ENCODE measurements at regions not wholly inside any gene's neighbourhood (a gene's known extent, or its start where the extent isn't known, plus 50 kb on each side); places are given as distances from the start of the nearest gene placed in this dataset.

GRCh38 chr14:87042354-87042753 lies 950.6 kb downstream of the GALC start:
- no TSS peak for BruUV-seq (replicated peaks)
- 0 out of 5 replicates have a peak, but pooled peaks cover 0 to under 1% of the 10 kb centered on the region in 2 experiments for H3K27me3 ChIP-seq (ENCODE audit: control insufficient read depth in 1 of 2, insufficient read depth in 2 of 2, low read length in 2 of 2)
- H3K36me3 ChIP-seq (replicated peaks in 1 of 2; ENCODE audit: control insufficient read depth in 1 of 2, insufficient read depth in 2 of 2, low read length in 2 of 2), result no peaks in the 10 kb centered on the region
- FAIRE-seq, result no peak
- ChIA-PET CTCF (ENCODE audit: low intra/inter-chr PET ratio, low total read pairs) (no interaction called here), POLR2A (no interaction called here)
- H3K9ac ChIP-seq (ENCODE audit: insufficient read depth, low read depth, low read length), result no peak overlapping the region
- H3K9me3 ChIP-seq (ENCODE audit: low read length), result no peaks in the 10 kb centered on the region
- no peak overlapping the region for H3K4me2 ChIP-seq (ENCODE audit: low read depth, low read length)
- WGBS (ENCODE audit: low lambda C conversion rate), result 2% methylated on average over 4 of the region's 4 CpGs
- no peaks in the 10 kb centered on the region for H3K79me2 ChIP-seq (ENCODE audit: insufficient read depth, low read length)
- no peaks in the 10 kb centered on the region for H4K20me1 ChIP-seq (ENCODE audit: insufficient read depth, low read length)
- no peak for ATAC-seq
- H3K4me1 ChIP-seq (ENCODE audit: insufficient read depth, low read length), result no peaks in the 10 kb centered on the region
- intact Hi-C loops (cut with micrococcal nuclease; ENCODE audit: unreplicated experiment) (no loop called here), in situ Hi-C loops (cut with HindIII; ENCODE audit: extremely low pct_ligation_motif_present, low pct_unique_long_range_greater_than_20kb) (no loop called here)
- H2AFZ ChIP-seq (ENCODE audit: low read length), result no peak overlapping the region
- DNase-seq (ENCODE audit: low spot score), result no peak
- no peak overlapping the region for H3K4me3 ChIP-seq (replicated peaks in 1 of 3; ENCODE audit: insufficient read depth in 1 of 3, low read depth in 2 of 3, low read length in 3 of 3)
- no peak overlapping the region for H3K27ac ChIP-seq (ENCODE audit: extremely low read length, insufficient read depth, low read length)
- no peak for TF ChIP-seq ZNF780A (CRISPR knock-in tag; IDR thresholded peaks at IDR 0.05)
- TF ChIP-seq NR2F6 (IDR thresholded peaks at IDR 0.05), result no peak
- no peak for TF ChIP-seq NR2F6 (CRISPR knock-in tag; IDR thresholded peaks at IDR 0.05)
- no peak for TF ChIP-seq PAWR (CRISPR knock-in tag; IDR thresholded peaks at IDR 0.05; ENCODE audit: borderline replicate concordance)
- no peak for TF ChIP-seq DRAP1 (CRISPR knock-in tag; IDR thresholded peaks at IDR 0.05)
- no peak for TF ChIP-seq POGK (CRISPR knock-in tag; conservative IDR thresholded peaks at IDR 0.05)
- TF ChIP-seq ZNF124 (CRISPR knock-in tag; IDR thresholded peaks at IDR 0.05), result no peak
- no peak for TF ChIP-seq ZNF609 (CRISPR knock-in tag; IDR thresholded peaks at IDR 0.05; ENCODE audit: borderline replicate concordance)
- TF ChIP-seq GMEB1 (CRISPR knock-in tag; IDR thresholded peaks at IDR 0.05; ENCODE audit: borderline replicate concordance), result no peak
- TF ChIP-seq SNAI1 (CRISPR knock-in tag; IDR thresholded peaks at IDR 0.05; ENCODE audit: borderline replicate concordance), result no peak
- TF ChIP-seq EED (CRISPR knock-in tag; IDR thresholded peaks at IDR 0.05), result no peak
- no peak for TF ChIP-seq ZNF414 (CRISPR knock-in tag; IDR thresholded peaks at IDR 0.05)
- no peak for TF ChIP-seq FOXO4 (CRISPR knock-in tag; conservative IDR thresholded peaks at IDR 0.05)
- TF ChIP-seq JARID2 (CRISPR knock-in tag; IDR thresholded peaks at IDR 0.05; ENCODE audit: insufficient replicate concordance), result no peak
- TF ChIP-seq ASH2L (IDR thresholded peaks at IDR 0.05; ENCODE audit: insufficient read length, low read depth, low read length), result no peak
